PC-9 (cell line): ENCODE measurements at regions not wholly inside any gene's neighbourhood (a gene's known extent, or its start where the extent isn't known, plus 50 kb on each side); places are given as distances from the start of the nearest gene placed in this dataset.

Experiments
- BruUV-seq: library from RNA; stranded (reverse); fragments of 400-500 nt; replicated peaks from 2 replicates; lab custom pipeline; 2021; lab: Mats Ljungman, UMichigan
- CTCF ChIA-PET: fragments of 300-600 bp; sonication (Branson Sonifier 250); formaldehyde crosslinking; loops from one replicate; lab custom pipeline; 2022; ENCODE audit warnings: antibody characterized with exemption; lab: Charles Lee
- POLR2A ChIA-PET: fragments of 300-600 bp; sonication (Branson Sonifier 250); formaldehyde crosslinking; loops from one replicate; lab custom pipeline; 2022; ENCODE audit warnings: antibody characterized with exemption; ENCODE audit not compliant: unreplicated experiment; lab: Charles Lee
- DNase-seq, 2 experiments: peaks; one replicate each; pipeline versions ENCODE4 v3.0.0 to v3.0.0-alpha.2; 2015 to 2022; ENCODE audit warnings: mixed read lengths in 1 of 2
- H2AFZ ChIP-seq: fragments of 200-600 bp; sonication (generic); 2 replicates; pipeline ENCODE4 v1.8.1; 2017; ENCODE audit warnings: antibody characterized with exemption
- H3F3A ChIP-seq: fragments of 200-600 bp; sonication (generic); 2 replicates; pipeline ENCODE4 v1.8.1; 2017; ENCODE audit warnings: antibody characterized with exemption, mild to moderate bottlenecking, low read depth; ENCODE audit not compliant: insufficient read depth
- H3K27ac ChIP-seq: fragments of 200-600 bp; sonication (generic); 2 replicates; pipeline ENCODE4 v1.6.1; 2016; ENCODE audit warnings: mixed run types
- H3K27me3 ChIP-seq: fragments of 200-600 bp; sonication (generic); 2 replicates; pipeline ENCODE4 v1.6.1; 2016; ENCODE audit warnings: low read depth, mixed run types; ENCODE audit not compliant: insufficient read depth
- H3K36me3 ChIP-seq: fragments of 200-600 bp; sonication (generic); 2 replicates; pipeline ENCODE4 v1.6.1; 2016; ENCODE audit warnings: low read depth, mixed run types
- H3K4me1 ChIP-seq: fragments of 200-600 bp; sonication (generic); replicated peaks from 2 replicates; pipeline ENCODE4 v1.6.1; 2016; ENCODE audit warnings: mixed run types; ENCODE audit not compliant: insufficient read depth
- H3K4me2 ChIP-seq: fragments of 200-600 bp; sonication (generic); 2 replicates; pipeline ENCODE4 v1.6.1; 2017; ENCODE audit warnings: mixed run types
- H3K4me3 ChIP-seq: fragments of 200-600 bp; sonication (generic); 2 replicates; pipeline ENCODE4 v1.6.1; 2016; ENCODE audit warnings: mixed run types
- H3K79me2 ChIP-seq: fragments of 200-600 bp; sonication (generic); 2 replicates; pipeline ENCODE4 v1.6.1; 2017; ENCODE audit warnings: low read depth, mixed run types
- H3K9me2 ChIP-seq: fragments of 200-600 bp; sonication (generic); 2 replicates; pipeline ENCODE4 v1.8.1; 2017; ENCODE audit warnings: mild to moderate bottlenecking; ENCODE audit not compliant: insufficient read depth
- H3K9me3 ChIP-seq: fragments of 200-600 bp; sonication (generic); 2 replicates; pipeline ENCODE4 v1.8.1; 2016; ENCODE audit warnings: low read depth; ENCODE audit not compliant: insufficient read depth
- H4K20me1 ChIP-seq: fragments of 200-600 bp; sonication (generic); 2 replicates; pipeline ENCODE4 v1.8.1; 2017; ENCODE audit not compliant: insufficient read depth
- CTCF ChIP-seq: fragments of 200-600 bp; sonication (generic); conservative IDR thresholded peaks from 2 replicates; pipeline ENCODE4 v1.6.1; 2017; ENCODE audit warnings: mixed run types, antibody characterized with exemption, mild to moderate bottlenecking, moderate library complexity
- EZH2 ChIP-seq: fragments of 200-600 bp; sonication (generic); IDR thresholded peaks from 2 replicates; pipeline ENCODE4 v1.8.0; 2017; ENCODE audit warnings: antibody characterized with exemption, low read depth
- intact Hi-C: fragments of 100-400 bp; cut with micrococcal nuclease; formaldehyde crosslinking; loops from one replicate; pipeline ENCODE4 v1.10.0; 2022; ENCODE audit not compliant: unreplicated experiment

GRCh38 chr13:30816736-30817135, 81.4 kb downstream of the ALOX5AP start:
- CTCF ChIA-PET: no interaction called here
- Histone ChIP-seq H3K4me1 (no peaks in the 10 kb centered on the region), H3K27me3 (no peaks in the 10 kb centered on the region)

GRCh38 chr13:30818323-30818960, 83.1 kb downstream of the ALOX5AP start:
- no peaks in the 10 kb centered on the region for H3K36me3 ChIP-seq
- no peak overlapping the region for H3K4me2 ChIP-seq
- H3K79me2 ChIP-seq: no peaks in the 10 kb centered on the region
- H4K20me1 ChIP-seq: no peaks in the 10 kb centered on the region
- TF ChIP-seq EZH2 (no peak), CTCF (no peak)
- no peaks in the 10 kb centered on the region for H3K9me2 ChIP-seq
- H3K27ac ChIP-seq: no peak overlapping the region
- POLR2A ChIA-PET: no interaction called here
- no peaks in the 10 kb centered on the region for H3F3A ChIP-seq
- no peaks in the 10 kb centered on the region for H3K9me3 ChIP-seq
- DNase-seq: no peak
- no peaks in the 10 kb centered on the region for H3K27me3 ChIP-seq
- H2AFZ ChIP-seq: no peak overlapping the region
- H3K4me1 ChIP-seq: no peaks in the 10 kb centered on the region
- BruUV-seq: no TSS peak
- intact Hi-C loops: no loop called here
- CTCF ChIA-PET: no interaction called here
- H3K4me3 ChIP-seq: no peak overlapping the region

More at GRCh38 chr13:30816736-30817135, 81.4 kb downstream of the ALOX5AP start:
- no peaks in the 10 kb centered on the region for H3K36me3 ChIP-seq
- H3F3A ChIP-seq: no peaks in the 10 kb centered on the region
- TF ChIP-seq CTCF (no peak), EZH2 (no peak)
- no peaks in the 10 kb centered on the region for H3K9me2 ChIP-seq
- H3K79me2 ChIP-seq: no peaks in the 10 kb centered on the region
- POLR2A ChIA-PET: no interaction called here
- DNase-seq: no peak
- H2AFZ ChIP-seq: no peak overlapping the region
- no peaks in the 10 kb centered on the region for H3K9me3 ChIP-seq
- no peaks in the 10 kb centered on the region for H4K20me1 ChIP-seq
- no peak overlapping the region for H3K27ac ChIP-seq
- no peak overlapping the region for H3K4me3 ChIP-seq
- H3K4me2 ChIP-seq: no peak overlapping the region
- no TSS peak for BruUV-seq
- intact Hi-C loops: no loop called here

- no peak for TF ChIP-seq CTCF
- no peak for TF ChIP-seq EZH2
- H3K4me1 ChIP-seq: no peaks in the 10 kb centered on the region
- H4K20me1 ChIP-seq: no peaks in the 10 kb centered on the region
- no peaks in the 10 kb centered on the region for H3K79me2 ChIP-seq
- no peak overlapping the region for H3K4me3 ChIP-seq
- ChIA-PET POLR2A (no interaction called here), CTCF (no interaction called here)
- intact Hi-C loops: no loop called here
- H3K4me2 ChIP-seq: no peak overlapping the region
- H3K9me2 ChIP-seq: no peaks in the 10 kb centered on the region
- no peak overlapping the region for H3K27ac ChIP-seq
- no peaks in the 10 kb centered on the region for H3K36me3 ChIP-seq
- no peaks in the 10 kb centered on the region for H3K27me3 ChIP-seq
- no TSS peak for BruUV-seq
- H3K9me3 ChIP-seq: no peaks in the 10 kb centered on the region
- DNase-seq: no peak
- H2AFZ ChIP-seq: no peak overlapping the region
- H3F3A ChIP-seq: no peaks in the 10 kb centered on the region
Observed at GRCh38 chr13:30819136-30819888, 84.0 kb downstream of the ALOX5AP start.
